ACHN (cell line): ENCODE measurements at regions not wholly inside any gene's neighbourhood (a gene's known extent, or its start where the extent isn't known, plus 50 kb on each side); places are given as distances from the start of the nearest gene placed in this dataset.
"Not testable (repeated sequence)": the region's sequence is repeated elsewhere in the genome, so short reads cannot be mapped to it uniquely, and the experiment has no call there.

Experiments used
- DNase-seq: peaks from one replicate; pipeline ENCODE4 v3.0.0-alpha.2; 2015
- in situ Hi-C: cut with HindIII; loops from 2 replicates; pipeline ENCODE4 v1.10.0; 2017; ENCODE audit warnings: low sequenced_read_pairs, low pct_ligation_motif_present, low pct_unique_long_range_greater_than_20kb

GRCh38 chr6:55963301-55963700 lies 87.9 kb upstream of the BMP5 start:
- in situ Hi-C loops, result no loop called here
- DNase-seq, result peak; percentile 6

GRCh38 chr6:55960344-55960743 lies 85.0 kb upstream of the BMP5 start:
- DNase-seq, result no peak
- in situ Hi-C loops, result no loop called here

- no peak for DNase-seq
- in situ Hi-C loops, result no loop called here
These were observed 83.4 kb upstream of the BMP5 start for GRCh38 chr6:55958790-55959189.

GRCh38 chr6:55957961-55958422 lies 82.6 kb upstream of the BMP5 start:
- DNase-seq, result no peak
- in situ Hi-C loops, result no loop called here

- in situ Hi-C loops, result no loop called here
These were observed 80.3 kb upstream of the BMP5 start for GRCh38 chr6:55955684-55956083.

GRCh38 chr6:55954436-55954835 lies 79.0 kb upstream of the BMP5 start:
- in situ Hi-C loops, result no loop called here
- DNase-seq, result no peak

More at GRCh38 chr6:55955684-55956083, 80.3 kb upstream of the BMP5 start:
- no peak for DNase-seq

- DNase-seq, result peak; percentile 57
These were observed 77.9 kb upstream of the BMP5 start for GRCh38 chr6:55953335-55953734.

GRCh38 chr6:55950071-55950814 lies 74.9 kb upstream of the BMP5 start:
- in situ Hi-C loops, result no loop called here
- DNase-seq, result no peak

More at GRCh38 chr6:55953335-55953734, 77.9 kb upstream of the BMP5 start:
- in situ Hi-C loops, result no loop called here

- in situ Hi-C loops, result no loop called here
- DNase-seq, result peak; percentile 37
These were observed 67.9 kb upstream of the BMP5 start for GRCh38 chr6:55943329-55943728.

GRCh38 chr6:55941702-55942101 lies 66.3 kb upstream of the BMP5 start:
- in situ Hi-C loops, result no loop called here
- DNase-seq, result peak; percentile 33

GRCh38 chr6:55937951-55938690 lies 62.7 kb upstream of the BMP5 start:
- in situ Hi-C loops, result no loop called here
- no peak for DNase-seq

GRCh38 chr6:55937261-55937947 lies 62.0 kb upstream of the BMP5 start:
- no peak for DNase-seq
- in situ Hi-C loops, result no loop called here

- DNase-seq, result no peak
- in situ Hi-C loops, result no loop called here
These were observed 55.7 kb upstream of the BMP5 start for GRCh38 chr6:55931101-55931500.

- in situ Hi-C loops, DNase-seq: not testable (repeated sequence)
These were observed 52.3 kb upstream of the BMP5 start for GRCh38 chr6:55927713-55928112.

GRCh38 chr6:55925292-55925691 lies 49.9 kb upstream of the BMP5 start:
- in situ Hi-C loops, result no loop called here
- DNase-seq, result peak; percentile 45
